Suppressor macrophage treated with lipopolysaccharide for 1 hour (primary cell): ENCODE measurements at regions not wholly inside any gene's neighbourhood (a gene's known extent, or its start where the extent isn't known, plus 50 kb on each side); places are given as distances from the start of the nearest gene placed in this dataset.

Experiments
- DNase-seq, 3 donors: peaks; one replicate each; pipeline ENCODE4 v3.0.0-alpha.2; 2020 to 2022

DNA sequence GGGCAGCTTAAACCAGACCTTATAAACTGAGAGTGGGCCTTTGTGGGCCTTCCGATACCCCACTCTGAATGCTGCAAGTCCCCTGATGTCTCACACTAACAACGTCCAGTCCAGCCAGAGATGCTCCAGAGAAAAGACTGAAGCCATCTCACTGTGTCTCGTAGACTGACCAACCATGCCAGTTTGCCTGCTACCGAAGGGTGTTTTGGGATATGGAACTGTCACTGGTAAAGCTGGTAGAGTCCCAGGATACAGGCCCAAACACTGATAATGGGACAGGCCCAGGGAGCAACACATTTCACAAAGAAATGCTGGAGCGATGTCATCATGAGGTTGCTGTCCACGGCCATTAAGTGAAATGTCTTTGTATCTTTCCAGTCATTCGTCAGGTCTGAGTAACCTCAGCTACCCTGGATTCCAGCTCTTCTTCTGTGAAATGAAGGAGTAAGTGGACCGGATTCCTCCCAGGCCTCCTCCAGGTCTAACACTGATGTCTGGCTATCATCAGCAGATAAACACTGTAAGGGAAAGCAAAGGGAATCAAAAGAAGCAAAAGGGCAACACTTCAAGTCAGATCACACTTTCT, 81.6 kb downstream of the SLC5A7 start:
- no peak for DNase-seq

- DNase-seq = no peak
Observed at GRCh38 chr2:108069515-108070310, 83.4 kb downstream of the SLC5A7 start.

DNA sequence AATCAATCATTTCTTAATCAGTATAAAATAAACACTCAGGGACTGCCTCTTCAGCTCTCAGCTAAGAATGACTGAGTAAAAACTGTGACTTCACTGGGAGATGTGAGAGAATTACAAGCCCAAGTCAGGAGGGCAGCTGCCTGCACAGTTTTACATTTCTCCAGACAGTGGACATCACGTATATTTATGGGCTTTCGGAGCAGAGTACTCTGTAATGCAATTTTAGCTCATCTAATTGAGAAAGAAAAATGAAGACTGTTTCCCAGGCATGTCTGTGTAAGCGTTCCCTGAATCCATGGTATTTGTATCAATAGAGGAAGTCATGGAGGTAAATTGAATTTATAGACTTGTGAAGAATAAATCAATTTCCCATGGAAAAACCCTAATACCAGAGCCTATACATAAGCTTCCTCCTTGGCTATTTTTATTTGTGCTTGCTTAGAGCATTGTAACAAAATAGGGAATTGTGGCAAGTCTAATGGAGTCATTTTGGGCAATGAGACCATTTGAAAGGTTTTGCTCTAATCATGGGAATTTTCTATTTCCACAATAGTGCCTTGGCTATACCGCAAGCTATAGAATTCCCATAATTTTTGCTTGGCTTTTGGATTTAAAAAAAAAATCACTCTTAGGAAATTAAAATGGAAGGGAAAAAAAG, 87.2 kb downstream of the SLC5A7 start:
- no peak for DNase-seq

GRCh38 chr2:108074150-108074549, 87.8 kb downstream of the SLC5A7 start:
- no peak for DNase-seq

GRCh38 chr2:108074946-108075345, 88.6 kb downstream of the SLC5A7 start:
- DNase-seq = no peak

GRCh38 chr2:108076527-108076926, 90.2 kb downstream of the SLC5A7 start:
- no peak for DNase-seq

- peak; percentile 2 to 43 (median 17) for DNase-seq
Observed at GRCh38 chr2:108079736-108080135, 93.4 kb downstream of the SLC5A7 start.

DNA sequence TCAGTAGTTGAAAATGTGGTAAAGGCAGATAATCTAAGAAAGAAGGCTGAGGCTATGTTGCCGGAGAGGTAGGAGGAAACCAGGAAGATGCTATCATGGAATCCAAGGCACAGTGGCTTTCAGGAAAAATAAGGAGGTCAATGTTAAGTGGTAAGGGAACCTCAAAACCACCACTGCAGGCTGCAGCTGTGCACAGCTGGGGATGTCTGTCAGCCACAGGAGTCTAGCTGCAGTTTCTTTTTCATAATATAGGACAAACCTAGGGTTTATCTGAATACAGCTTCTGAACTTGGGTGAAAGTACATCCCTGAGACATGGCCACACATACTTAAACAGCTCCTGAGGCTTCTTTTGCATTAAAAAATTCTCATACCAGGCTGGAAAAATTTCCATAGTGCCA, 93.9 kb downstream of the SLC5A7 start:
- no peak for DNase-seq

GRCh38 chr2:108082978-108083377, 96.7 kb downstream of the SLC5A7 start:
- no peak for DNase-seq

DNA sequence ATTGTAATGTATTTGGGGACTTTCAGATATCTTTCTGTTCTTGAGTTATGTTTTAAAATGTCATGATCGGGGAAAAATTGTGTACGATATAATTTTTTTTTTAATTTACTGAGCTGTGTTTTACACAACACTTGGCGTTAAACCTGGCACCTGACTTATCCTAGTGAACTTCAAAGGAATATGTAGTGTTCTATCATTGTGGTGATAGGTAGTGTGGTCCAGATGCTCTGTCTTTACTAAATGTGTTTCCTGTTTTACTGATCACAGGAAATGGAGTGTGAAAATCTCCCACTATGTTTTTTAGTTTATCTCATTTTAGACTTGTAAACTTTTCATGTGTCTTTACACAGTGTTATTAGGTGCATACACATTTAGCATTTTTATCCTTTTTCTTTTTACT, 98.0 kb downstream of the SLC5A7 start:
- DNase-seq = no peak

DNA sequence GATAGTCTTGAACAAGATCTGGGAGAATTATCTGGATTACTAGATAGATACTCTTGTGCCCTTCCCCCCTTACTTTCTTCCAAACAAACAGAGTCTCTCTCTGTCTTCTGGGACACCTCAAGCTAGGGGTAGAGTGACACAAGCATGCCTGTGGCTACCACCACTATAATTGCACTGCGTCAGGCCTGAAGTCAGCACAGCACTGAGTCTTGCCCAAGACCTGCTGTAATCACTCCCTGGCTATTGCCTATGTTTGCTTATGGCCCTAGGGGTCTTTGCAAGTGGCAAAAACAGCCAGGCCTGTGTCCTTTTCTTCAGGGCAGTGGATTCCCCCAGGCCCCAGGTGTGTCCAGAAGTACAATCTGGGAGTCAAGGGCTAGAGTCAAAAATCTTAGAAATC, 106.6 kb downstream of the SLC5A7 start:
- DNase-seq = no peak

GRCh38 chr2:108101481-108101880, 115.2 kb downstream of the SLC5A7 start:
- DNase-seq = no peak

DNA sequence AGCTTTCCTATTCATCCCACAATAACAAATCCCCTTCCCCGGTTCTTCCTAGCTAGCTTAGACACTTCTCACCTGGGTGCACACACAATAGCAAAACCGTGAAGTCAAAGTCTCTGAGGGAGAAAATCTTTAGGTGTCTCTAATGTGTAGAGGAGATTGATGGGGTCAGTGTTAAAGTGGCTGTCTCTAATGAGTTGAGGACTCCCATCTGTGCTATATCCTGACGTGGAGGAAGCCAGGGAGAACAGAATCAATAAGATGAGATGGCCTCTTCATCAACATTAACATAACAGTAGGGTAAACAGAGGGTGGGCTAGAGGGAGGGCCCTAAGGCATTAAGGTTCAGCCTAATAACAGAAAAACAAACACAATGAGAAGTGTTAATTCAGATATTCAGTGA, 120.4 kb downstream of the SLC5A7 start:
- no peak for DNase-seq

GRCh38 chr2:108111936-108112335, 125.6 kb downstream of the SLC5A7 start:
- DNase-seq = no peak

DNA sequence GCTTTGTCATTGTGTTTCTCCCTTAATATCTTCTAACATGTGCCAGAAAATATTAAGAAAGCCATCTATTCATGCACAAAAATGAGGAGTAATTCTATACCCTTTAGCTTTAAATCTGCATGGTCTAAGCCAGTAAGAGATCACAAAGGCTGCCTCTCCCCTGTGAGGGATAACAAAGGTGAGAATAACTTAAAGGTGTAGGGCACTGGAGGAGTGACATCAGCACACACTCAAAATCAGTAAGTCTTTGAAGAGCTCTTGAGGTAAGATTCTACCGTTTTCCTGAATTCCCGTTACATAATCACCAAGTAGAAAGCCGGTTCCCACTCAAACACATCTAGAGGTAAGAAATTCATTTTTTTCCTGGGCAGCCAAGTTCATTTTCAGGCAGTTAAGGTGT, 123.9 kb upstream of the SULT1C3 start:
- DNase-seq = no peak

DNA sequence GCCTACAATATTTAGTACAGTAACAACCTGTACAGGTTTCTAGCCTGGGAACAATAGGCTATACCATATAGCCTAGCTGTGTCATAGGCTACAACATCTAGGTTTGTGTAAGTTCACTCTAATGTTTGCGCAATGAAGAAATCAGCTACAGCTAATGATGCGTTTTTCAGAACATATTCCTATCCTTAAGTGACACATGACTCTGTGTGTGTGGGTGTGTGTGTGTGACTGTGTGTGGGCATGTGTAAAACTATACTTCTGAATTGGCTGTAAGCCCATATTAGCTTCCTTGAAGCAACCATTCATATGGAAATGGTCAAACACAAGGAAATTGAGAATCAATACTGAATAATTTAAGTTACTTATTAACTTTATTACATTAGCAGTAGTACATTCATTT, 120.8 kb upstream of the SULT1C3 start:
- peak; percentile 12 to 55 (median 34) for DNase-seq

GRCh38 chr2:108119492-108119891, 120.3 kb upstream of the SULT1C3 start:
- DNase-seq = no peak

DNA sequence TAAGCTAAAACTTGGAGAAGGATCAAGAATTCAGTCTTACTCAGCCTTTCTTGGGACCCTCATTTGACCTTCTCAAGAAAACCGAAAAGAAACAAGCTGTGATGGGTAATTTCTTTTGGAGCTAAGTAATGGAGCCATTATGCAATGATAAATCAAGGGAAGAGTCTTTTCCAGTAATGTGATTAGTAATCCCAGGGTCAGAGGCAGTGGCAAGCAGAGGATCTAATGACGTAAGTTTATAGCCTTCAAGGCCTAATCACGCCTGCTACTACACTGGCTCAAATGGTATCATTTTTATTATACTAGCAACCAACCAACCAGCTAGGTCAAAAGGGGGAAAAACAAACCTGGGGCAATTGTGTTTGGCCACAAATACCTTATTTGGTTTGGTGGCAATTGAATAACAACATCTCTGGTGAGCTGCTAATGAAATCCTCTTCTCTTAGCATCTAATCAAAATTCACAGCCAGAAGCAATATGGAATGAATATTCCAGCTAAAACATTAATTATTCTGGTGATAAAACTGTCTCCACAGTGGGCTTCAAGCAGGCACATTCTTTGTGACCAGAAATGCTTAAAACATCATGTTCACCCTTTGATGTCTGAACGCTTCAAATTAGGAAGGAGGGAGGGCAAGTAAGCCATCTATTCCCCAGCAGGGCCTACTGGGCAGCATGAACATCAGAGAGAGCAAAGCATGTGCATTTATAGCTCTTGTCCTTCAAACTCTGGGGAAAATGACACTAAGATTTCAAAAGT, 114.9 kb upstream of the SULT1C3 start:
- DNase-seq = no peak

DNA sequence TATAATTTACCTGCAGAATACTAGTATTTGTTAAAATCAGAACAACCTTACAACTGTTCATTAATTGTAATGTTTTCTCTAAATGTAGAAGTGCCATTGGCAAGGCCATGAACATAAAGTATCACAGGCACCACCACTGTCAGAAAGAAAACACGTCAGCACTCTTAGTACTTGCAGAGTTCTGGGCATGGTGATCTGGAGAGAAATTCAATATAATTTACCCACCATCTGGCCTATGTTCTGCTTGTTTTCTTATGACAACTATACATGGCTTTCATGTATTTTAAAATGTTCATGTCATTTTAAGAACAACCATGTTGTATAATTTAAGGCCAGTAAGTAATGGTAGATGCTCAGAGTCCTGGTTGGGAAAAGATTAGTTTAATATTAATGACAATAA, 114.2 kb upstream of the SULT1C3 start:
- no peak for DNase-seq

DNA sequence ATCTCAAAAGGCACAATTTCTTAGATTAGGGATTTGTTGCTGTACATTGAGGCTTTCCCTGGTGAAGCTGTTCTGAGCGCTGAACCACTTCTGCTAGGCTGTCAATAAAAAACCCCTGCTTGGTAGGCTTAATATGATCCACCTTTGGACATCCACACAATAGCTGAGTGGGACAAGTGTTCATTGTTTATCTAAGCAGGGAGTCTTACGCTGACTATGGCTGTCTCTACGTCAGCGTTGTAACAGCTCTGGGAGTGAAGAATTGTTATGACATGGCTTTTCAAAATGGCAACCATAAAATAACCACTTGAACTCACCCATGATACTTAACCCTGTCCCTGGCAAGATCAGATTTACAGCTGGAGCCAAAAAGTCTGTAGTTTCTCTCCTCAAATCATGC, 111.5 kb upstream of the SULT1C3 start:
- no peak for DNase-seq

DNA sequence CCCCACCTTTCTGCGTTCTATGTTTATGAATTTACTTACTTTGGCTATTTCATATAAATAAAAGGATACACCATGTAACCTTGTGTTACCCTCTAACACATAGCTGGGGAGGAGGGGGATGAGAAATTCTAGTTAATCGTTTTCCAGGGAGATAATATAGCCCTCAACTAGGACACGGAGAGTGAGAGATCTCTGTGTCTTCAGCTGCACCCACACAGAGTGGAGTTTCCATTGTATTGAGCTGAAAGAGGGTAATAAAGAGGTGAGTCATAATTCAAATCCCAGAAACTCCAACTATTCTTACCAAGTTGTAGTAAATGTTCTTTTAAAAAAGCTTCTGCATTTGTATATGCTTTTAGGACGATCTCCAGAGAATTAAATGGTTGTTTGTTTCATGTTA, 110.1 kb upstream of the SULT1C3 start:
- no peak for DNase-seq

GRCh38 chr2:108133457-108133856, 106.3 kb upstream of the SULT1C3 start:
- DNase-seq = no peak

GRCh38 chr2:108139521-108139920, 100.2 kb upstream of the SULT1C3 start:
- DNase-seq = peak in 2 of 3 donors; percentile 9 to 18
